ENCODE measurements at regions not wholly inside any gene's neighbourhood (a gene's known extent, or its start where the extent isn't known, plus 50 kb on each side); places are given as distances from the start of the nearest gene placed in this dataset.

- in situ Hi-C loops (cut with MboI) (no loop called here), intact Hi-C loops (cut with micrococcal nuclease) (no loop called here)
- H3K79me2 ChIP-seq (ENCODE audit: control insufficient read depth, insufficient read depth, low read length): no peaks in the 10 kb centered on the region
- no peaks in the 10 kb centered on the region for H3K9me3 ChIP-seq (replicated peaks; ENCODE audit: control insufficient read depth, insufficient read depth, low read depth, low read length)
- H3K4me1 ChIP-seq (replicated peaks in 1 of 2; ENCODE audit: control insufficient read depth in 2 of 2, insufficient read depth in 2 of 2, low read length in 2 of 2): peaks cover 0 to 8% of the 10 kb centered on the region in 2 experiments; a peak in 1 of 5 replicates
- DNase-seq (ENCODE audit: extremely low read depth in 1 of 4, low spot score in 3 of 4) (peak in 2 of 4 experiments; percentile 29 to 32), ATAC-seq (peak; percentile 77), FAIRE-seq (peak; percentile 15)
- H4K20me1 ChIP-seq (replicated peaks; ENCODE audit: control insufficient read depth, insufficient read depth, low read length): no peaks in the 10 kb centered on the region
- no peaks in the 10 kb centered on the region for H3K27me3 ChIP-seq (ENCODE audit: control insufficient read depth in 2 of 2, insufficient read depth in 2 of 2, low read length in 2 of 2)
- H3K36me3 ChIP-seq (ENCODE audit: control insufficient read depth, insufficient read depth, low read length): no peaks in the 10 kb centered on the region
- WGBS (ENCODE audit: insufficient coverage, low coverage, missing lambda C conversion rate): 0% methylated on average over 5 of the region's 5 CpGs
- no peaks in the 10 kb centered on the region for H3K9me1 ChIP-seq (ENCODE audit: control insufficient read depth, insufficient read depth, low read length)
- peak overlapping the region; percentile 20; the same call in 1 of the 2 replicates for H3K4me2 ChIP-seq (ENCODE audit: insufficient read depth, low read length)
- POLR2A ChIA-PET: no interaction called here
- no peak overlapping the region for H3K9ac ChIP-seq (ENCODE audit: insufficient read depth in 1 of 2, low read depth in 2 of 2, low read length in 2 of 2)
- H3K4me3 ChIP-seq: no peak overlapping the region
- H2AFZ ChIP-seq (ENCODE audit: low read depth, low read length): peak overlapping the region; percentile 73; the same call in 1 of the 2 replicates
- no TSS peak for BruUV-seq (replicated peaks)
- H3K27ac ChIP-seq (ENCODE audit: extremely low read depth, low read depth, low read length): peak overlapping the region; percentile 78
- CTCF ChIA-PET (ENCODE audit: low intra/inter-chr PET ratio): no interaction called here
- no peak for TF ChIP-seq ZC3H11A (IDR thresholded peaks at IDR 0.05; ENCODE audit: low read depth, low read length)
- TF ChIP-seq ZNF583 (CRISPR knock-in tag; IDR thresholded peaks at IDR 0.05): no peak
- TF ChIP-seq SMAD4 (CRISPR knock-in tag; conservative IDR thresholded peaks at IDR 0.05): no peak
- TF ChIP-seq YY1 (IDR thresholded peaks at IDR 0.05; ENCODE audit: borderline replicate concordance in 1 of 3, control insufficient read depth in 1 of 3, extremely low read depth in 1 of 3, insufficient read depth in 3 of 3, insufficient read length in 1 of 3, insufficient replicate concordance in 2 of 3, low read depth in 1 of 3, low read length in 2 of 3): peak in 1 of 3 experiments; percentile 68
- TF ChIP-seq MBD1 (CRISPR knock-in tag; IDR thresholded peaks at IDR 0.05): no peak
- no peak for TF ChIP-seq ZNF224 (CRISPR knock-in tag; IDR thresholded peaks at IDR 0.05)
- TF ChIP-seq MYBL2 (IDR thresholded peaks at IDR 0.05; ENCODE audit: low read depth): peak; percentile 36; the same call in 1 of the 2 replicates
- no peak for TF ChIP-seq MYBL2 (CRISPR knock-in tag; IDR thresholded peaks at IDR 0.05; ENCODE audit: borderline replicate concordance)
- TF ChIP-seq ZNF780A (CRISPR knock-in tag; IDR thresholded peaks at IDR 0.05): no peak
- TF ChIP-seq NFE2 (IDR thresholded peaks at IDR 0.05; ENCODE audit: low read depth): no peak
- peak; percentile 61 for TF ChIP-seq GABPA (tag; conservative IDR thresholded peaks at IDR 0.05; ENCODE audit: low read depth)
- TF ChIP-seq RFX7 (CRISPR knock-in tag; IDR thresholded peaks at IDR 0.05): no peak
- no peak for TF ChIP-seq ARID1B (IDR thresholded peaks at IDR 0.05)
- TF ChIP-seq FOXM1 (IDR thresholded peaks at IDR 0.05; ENCODE audit: low read depth): 0 out of 2 replicates have a peak, but pooled peaks have one; percentile 17
- TF ChIP-seq FOXM1 (CRISPR knock-in tag; IDR thresholded peaks at IDR 0.05; ENCODE audit: low read depth): no peak
- no peak for TF ChIP-seq AFF1 (IDR thresholded peaks at IDR 0.05; ENCODE audit: low read depth in 1 of 2, partially characterized antibody in 2 of 2)
- TF ChIP-seq ZNF133 (CRISPR knock-in tag; IDR thresholded peaks at IDR 0.05): no peak
- TF ChIP-seq ZNF124 (CRISPR knock-in tag; IDR thresholded peaks at IDR 0.05): no peak
These were observed 132.3 kb downstream of the ZNF330 start for GRCh38 chr4:141352909-141353525.
